Neural cell (in vitro differentiated cells): ENCODE measurements at regions not wholly inside any gene's neighbourhood (a gene's known extent, or its start where the extent isn't known, plus 50 kb on each side); places are given as distances from the start of the nearest gene placed in this dataset.

Source experiments
- H2AFZ ChIP-seq: fragments of 200-600, 300-800 bp; sonication (generic), shearing (Covaris generic); 2 replicates; pipeline ENCODE4 v1.6.0; 2014; ENCODE audit warnings: low read depth, mild to moderate bottlenecking, antibody characterized with exemption, low read length, moderate library complexity
- H3F3A ChIP-seq: fragments of 200-600 bp; shearing (Covaris generic); 2 replicates; pipeline ENCODE4 v1.6.1; 2016; ENCODE audit warnings: mild to moderate bottlenecking, moderate library complexity, mixed read lengths, antibody characterized with exemption, low read length; ENCODE audit not compliant: insufficient read depth, poor library complexity, severe bottlenecking
- H3K27ac ChIP-seq: fragments of 200-600, 300-800 bp; sonication (generic), shearing (Covaris generic); 2 replicates; pipeline ENCODE4 v1.5.1; 2014; ENCODE audit warnings: mild to moderate bottlenecking, low read length, moderate library complexity
- H3K27me3 ChIP-seq: fragments of 300-800, 200-600 bp; sonication (generic), shearing (Covaris generic); 2 replicates; pipeline ENCODE4 v1.6.0; 2014; ENCODE audit warnings: mild to moderate bottlenecking, low read depth, low read length, moderate library complexity; ENCODE audit not compliant: insufficient read depth
- H3K36me3 ChIP-seq: fragments of 300-800, 200-600 bp; sonication (generic), shearing (Covaris generic); 2 replicates; pipeline ENCODE4 v1.5.1; 2014; ENCODE audit warnings: mild to moderate bottlenecking, antibody characterized with exemption, low read length, moderate library complexity; ENCODE audit not compliant: insufficient read depth
- H3K4me2 ChIP-seq: fragments of 300-800, 200-600 bp; sonication (generic), shearing (Covaris generic); 2 replicates; pipeline ENCODE4 v1.6.0; 2014; ENCODE audit warnings: mild to moderate bottlenecking, low read length
- H3K4me3 ChIP-seq: fragments of 300-800, 200-600 bp; sonication (generic), shearing (Covaris generic); 2 replicates; pipeline ENCODE4 v1.5.1; 2014; ENCODE audit warnings: mild to moderate bottlenecking, low read length, moderate library complexity
- H3K79me2 ChIP-seq: fragments of 200-600 bp; shearing (Covaris generic); replicated peaks from 2 replicates; pipeline ENCODE4 v1.6.0; 2014; ENCODE audit warnings: mild to moderate bottlenecking, low read length, moderate library complexity; ENCODE audit not compliant: insufficient read depth
- H3K9ac ChIP-seq: fragments of 300-800, 200-600 bp; sonication (generic), shearing (Covaris generic); 2 replicates; pipeline ENCODE4 v1.6.1; 2016; ENCODE audit warnings: mild to moderate bottlenecking, low read length, mixed read lengths
- H3K9me2 ChIP-seq: fragments of 200-600 bp; shearing (Covaris generic); 2 replicates; pipeline ENCODE4 v1.6.1; 2016; ENCODE audit warnings: mild to moderate bottlenecking, low read length, mixed read lengths; ENCODE audit not compliant: insufficient read depth
- H3K9me3 ChIP-seq: fragments of 200-600, 300-800 bp; sonication (generic), shearing (Covaris generic); 2 replicates; pipeline ENCODE4 v1.6.1; 2016; ENCODE audit warnings: mild to moderate bottlenecking, mixed run types, low read length, moderate library complexity, mixed read lengths
- H4K20me1 ChIP-seq: fragments of 200-600 bp; shearing (Covaris generic); 2 replicates; pipeline ENCODE4 v1.6.1; 2016; ENCODE audit warnings: mild to moderate bottlenecking, mixed run types; ENCODE audit not compliant: insufficient read depth
- EP300 ChIP-seq: fragments of 450-650 bp; conservative IDR thresholded peaks from 2 replicates; pipeline ENCODE4 v1.6.1; 2014; ENCODE audit warnings: antibody characterized with exemption, mild to moderate bottlenecking, moderate library complexity; ENCODE audit not compliant: poor library complexity, severe bottlenecking
- EZH2 ChIP-seq: fragments of 200-600, 300-800 bp; shearing (Covaris generic), sonication (generic); IDR thresholded peaks from 2 replicates; pipeline ENCODE4 v1.6.1; 2014; ENCODE audit warnings: antibody characterized with exemption, low read length, borderline replicate concordance, mild to moderate bottlenecking; ENCODE audit not compliant: insufficient read depth, poor library complexity, severe bottlenecking
- MXI1 ChIP-seq: fragments of 450-650 bp; conservative IDR thresholded peaks from 2 replicates; pipeline ENCODE4 v1.6.1; 2014; ENCODE audit warnings: antibody characterized with exemption, mild to moderate bottlenecking; ENCODE audit not compliant: poor library complexity, severe bottlenecking
- POLR2AphosphoS5 ChIP-seq: IDR thresholded peaks from 2 replicates; pipeline ENCODE4 v1.6.1; 2012
- RAD21 ChIP-seq: fragments of 450-650 bp; conservative IDR thresholded peaks from 2 replicates; pipeline ENCODE4 v1.6.1; 2014; ENCODE audit warnings: antibody characterized with exemption, mild to moderate bottlenecking, moderate library complexity
- SMC3 ChIP-seq: fragments of 450-650 bp; conservative IDR thresholded peaks from 2 replicates; pipeline ENCODE4 v1.6.1; 2014; ENCODE audit warnings: antibody characterized with exemption, mild to moderate bottlenecking, moderate library complexity; ENCODE audit not compliant: poor library complexity
- TAF1 ChIP-seq: IDR thresholded peaks from 2 replicates; pipeline ENCODE4 v1.6.1; 2012; ENCODE audit warnings: low read depth
- TF ChIP-seq, protein P1 (sequence below): fragments of 450-650 bp; IDR thresholded peaks from 2 replicates; pipeline ENCODE4 v1.5.1; 2014; ENCODE audit warnings: antibody characterized with exemption, mild to moderate bottlenecking, moderate library complexity; ENCODE audit not compliant: poor library complexity, severe bottlenecking
- TF ChIP-seq, protein P2 (sequence below): IDR thresholded peaks from 2 replicates; pipeline ENCODE4 v1.6.1; 2012; ENCODE audit warnings: borderline replicate concordance

DNA sequence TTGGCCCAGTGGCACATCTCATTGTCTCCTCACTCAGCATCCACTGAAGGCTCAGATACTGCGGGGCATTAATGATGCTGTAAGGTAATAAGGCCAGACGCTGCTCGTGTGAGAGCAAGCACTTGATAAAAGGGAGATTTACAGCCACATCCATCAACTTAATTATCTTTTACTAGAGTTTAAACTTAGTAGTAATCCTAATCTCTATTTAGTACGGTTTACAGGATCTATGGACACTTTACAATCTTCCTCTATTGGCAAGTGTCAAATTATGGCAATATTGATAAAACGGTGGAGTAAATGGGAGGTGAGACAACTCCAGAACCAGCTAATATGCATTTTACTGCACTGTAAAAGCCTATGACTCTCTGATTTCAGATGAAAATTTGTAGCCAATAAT, 192.7 kb upstream of the GPR12 start:
- Histone ChIP-seq H2AFZ (no peak overlapping the region), H3K27ac (no peak overlapping the region), H4K20me1 (no peaks in the 10 kb centered on the region), H3K9me3 (no peaks in the 10 kb centered on the region), H3K27me3 (no peaks in the 10 kb centered on the region), H3K4me3 (no peak overlapping the region), H3K79me2 (no peaks in the 10 kb centered on the region), H3F3A (no peaks in the 10 kb centered on the region), H3K36me3 (no peaks in the 10 kb centered on the region), H3K4me2 (no peak overlapping the region), H3K9me2 (no peaks in the 10 kb centered on the region), H3K9ac (no peak overlapping the region)
- TF ChIP-seq TAF1 (no peak), POLR2AphosphoS5 (no peak), EP300 (no peak), RAD21 (no peak), EZH2 (no peak), SMC3 (no peak), MXI1 (no peak)
- TF ChIP-seq, protein P1, sequence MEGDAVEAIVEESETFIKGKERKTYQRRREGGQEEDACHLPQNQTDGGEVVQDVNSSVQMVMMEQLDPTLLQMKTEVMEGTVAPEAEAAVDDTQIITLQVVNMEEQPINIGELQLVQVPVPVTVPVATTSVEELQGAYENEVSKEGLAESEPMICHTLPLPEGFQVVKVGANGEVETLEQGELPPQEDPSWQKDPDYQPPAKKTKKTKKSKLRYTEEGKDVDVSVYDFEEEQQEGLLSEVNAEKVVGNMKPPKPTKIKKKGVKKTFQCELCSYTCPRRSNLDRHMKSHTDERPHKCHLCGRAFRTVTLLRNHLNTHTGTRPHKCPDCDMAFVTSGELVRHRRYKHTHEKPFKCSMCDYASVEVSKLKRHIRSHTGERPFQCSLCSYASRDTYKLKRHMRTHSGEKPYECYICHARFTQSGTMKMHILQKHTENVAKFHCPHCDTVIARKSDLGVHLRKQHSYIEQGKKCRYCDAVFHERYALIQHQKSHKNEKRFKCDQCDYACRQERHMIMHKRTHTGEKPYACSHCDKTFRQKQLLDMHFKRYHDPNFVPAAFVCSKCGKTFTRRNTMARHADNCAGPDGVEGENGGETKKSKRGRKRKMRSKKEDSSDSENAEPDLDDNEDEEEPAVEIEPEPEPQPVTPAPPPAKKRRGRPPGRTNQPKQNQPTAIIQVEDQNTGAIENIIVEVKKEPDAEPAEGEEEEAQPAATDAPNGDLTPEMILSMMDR: no peak
- TF ChIP-seq, protein P2, sequence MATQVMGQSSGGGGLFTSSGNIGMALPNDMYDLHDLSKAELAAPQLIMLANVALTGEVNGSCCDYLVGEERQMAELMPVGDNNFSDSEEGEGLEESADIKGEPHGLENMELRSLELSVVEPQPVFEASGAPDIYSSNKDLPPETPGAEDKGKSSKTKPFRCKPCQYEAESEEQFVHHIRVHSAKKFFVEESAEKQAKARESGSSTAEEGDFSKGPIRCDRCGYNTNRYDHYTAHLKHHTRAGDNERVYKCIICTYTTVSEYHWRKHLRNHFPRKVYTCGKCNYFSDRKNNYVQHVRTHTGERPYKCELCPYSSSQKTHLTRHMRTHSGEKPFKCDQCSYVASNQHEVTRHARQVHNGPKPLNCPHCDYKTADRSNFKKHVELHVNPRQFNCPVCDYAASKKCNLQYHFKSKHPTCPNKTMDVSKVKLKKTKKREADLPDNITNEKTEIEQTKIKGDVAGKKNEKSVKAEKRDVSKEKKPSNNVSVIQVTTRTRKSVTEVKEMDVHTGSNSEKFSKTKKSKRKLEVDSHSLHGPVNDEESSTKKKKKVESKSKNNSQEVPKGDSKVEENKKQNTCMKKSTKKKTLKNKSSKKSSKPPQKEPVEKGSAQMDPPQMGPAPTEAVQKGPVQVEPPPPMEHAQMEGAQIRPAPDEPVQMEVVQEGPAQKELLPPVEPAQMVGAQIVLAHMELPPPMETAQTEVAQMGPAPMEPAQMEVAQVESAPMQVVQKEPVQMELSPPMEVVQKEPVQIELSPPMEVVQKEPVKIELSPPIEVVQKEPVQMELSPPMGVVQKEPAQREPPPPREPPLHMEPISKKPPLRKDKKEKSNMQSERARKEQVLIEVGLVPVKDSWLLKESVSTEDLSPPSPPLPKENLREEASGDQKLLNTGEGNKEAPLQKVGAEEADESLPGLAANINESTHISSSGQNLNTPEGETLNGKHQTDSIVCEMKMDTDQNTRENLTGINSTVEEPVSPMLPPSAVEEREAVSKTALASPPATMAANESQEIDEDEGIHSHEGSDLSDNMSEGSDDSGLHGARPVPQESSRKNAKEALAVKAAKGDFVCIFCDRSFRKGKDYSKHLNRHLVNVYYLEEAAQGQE: no peak

DNA sequence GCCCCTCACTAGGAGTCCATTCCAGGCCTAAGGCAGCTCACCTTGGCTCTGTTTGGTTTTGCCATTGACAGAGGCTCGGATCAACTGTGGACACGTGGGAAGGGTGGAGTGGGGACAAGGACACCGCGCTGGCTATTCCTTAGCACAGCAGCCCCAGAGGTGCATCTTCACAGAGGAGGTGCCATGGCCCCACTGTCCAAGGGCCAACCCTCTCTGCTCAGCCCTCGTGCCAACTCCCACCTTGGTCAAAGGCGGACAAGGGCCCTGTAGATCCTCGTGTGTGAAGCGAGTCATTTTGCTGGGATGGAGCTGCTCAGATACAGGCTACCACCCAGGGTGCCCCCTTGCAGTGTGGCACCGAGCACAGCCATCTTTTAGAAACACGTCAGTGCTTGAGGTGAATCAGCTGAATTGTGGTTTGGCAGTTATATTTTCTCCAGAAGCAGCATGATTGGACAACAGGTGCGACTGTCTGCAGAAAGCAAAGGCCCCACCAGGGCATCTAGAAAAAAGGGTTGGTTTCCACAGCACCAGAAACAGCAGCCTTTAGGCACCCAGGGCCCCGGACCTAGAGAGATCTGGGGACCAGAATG, 192.1 kb upstream of the GPR12 start:
- Histone ChIP-seq H3K9ac (no peak overlapping the region), H3K27me3 (no peaks in the 10 kb centered on the region), H3K9me2 (no peaks in the 10 kb centered on the region), H3K79me2 (no peaks in the 10 kb centered on the region), H3K4me2 (no peak overlapping the region), H3K27ac (no peak overlapping the region), H3K36me3 (no peaks in the 10 kb centered on the region), H4K20me1 (no peaks in the 10 kb centered on the region), H3F3A (no peaks in the 10 kb centered on the region), H3K4me3 (no peak overlapping the region), H3K9me3 (no peaks in the 10 kb centered on the region), H2AFZ (no peak overlapping the region)
- no peak for TF ChIP-seq TAF1
